Ectodermal cell (in vitro differentiated cells): ENCODE measurements at regions not wholly inside any gene's neighbourhood (a gene's known extent, or its start where the extent isn't known, plus 50 kb on each side); places are given as distances from the start of the nearest gene placed in this dataset.
"Not testable (repeated sequence)": the region's sequence is repeated elsewhere in the genome, so short reads cannot be mapped to it uniquely, and the experiment has no call there.

Experiments
- H3K27ac ChIP-seq: 2 replicates; pipeline ENCODE4 v1.7.0; 2013; ENCODE audit warnings: mild to moderate bottlenecking, low read depth, low read length; ENCODE audit not compliant: insufficient read depth, poor library complexity, severe bottlenecking
- H3K27me3 ChIP-seq: 2 replicates; pipeline ENCODE4 v1.7.0; 2013; ENCODE audit warnings: mild to moderate bottlenecking, low read length; ENCODE audit not compliant: insufficient read depth, control insufficient read depth, poor library complexity, severe bottlenecking
- H3K36me3 ChIP-seq: one replicate; pipeline ENCODE4 v1.7.0; 2013; ENCODE audit warnings: low read length; ENCODE audit not compliant: control insufficient read depth, insufficient read depth
- H3K4me1 ChIP-seq: one replicate; pipeline ENCODE4 v1.7.0; 2013; ENCODE audit warnings: low read length; ENCODE audit not compliant: control insufficient read depth, insufficient read depth
- H3K4me3 ChIP-seq: 2 replicates; pipeline ENCODE4 v1.7.0; 2013; ENCODE audit warnings: low read depth, low read length, control low read depth; ENCODE audit not compliant: insufficient read depth
- H3K9me3 ChIP-seq: 2 replicates; pipeline ENCODE4 v1.7.0; 2013; ENCODE audit warnings: mild to moderate bottlenecking, low read length, moderate library complexity; ENCODE audit not compliant: control insufficient read depth
- WGBS, 2 experiments: methylation state at CpG; one replicate each; pipeline ENCODE4 v1.1.7; 2013; ENCODE audit warnings: missing lambda C conversion rate in 2 of 2; 5-methylcytosine and 5-hydroxymethylcytosine counted together

DNA sequence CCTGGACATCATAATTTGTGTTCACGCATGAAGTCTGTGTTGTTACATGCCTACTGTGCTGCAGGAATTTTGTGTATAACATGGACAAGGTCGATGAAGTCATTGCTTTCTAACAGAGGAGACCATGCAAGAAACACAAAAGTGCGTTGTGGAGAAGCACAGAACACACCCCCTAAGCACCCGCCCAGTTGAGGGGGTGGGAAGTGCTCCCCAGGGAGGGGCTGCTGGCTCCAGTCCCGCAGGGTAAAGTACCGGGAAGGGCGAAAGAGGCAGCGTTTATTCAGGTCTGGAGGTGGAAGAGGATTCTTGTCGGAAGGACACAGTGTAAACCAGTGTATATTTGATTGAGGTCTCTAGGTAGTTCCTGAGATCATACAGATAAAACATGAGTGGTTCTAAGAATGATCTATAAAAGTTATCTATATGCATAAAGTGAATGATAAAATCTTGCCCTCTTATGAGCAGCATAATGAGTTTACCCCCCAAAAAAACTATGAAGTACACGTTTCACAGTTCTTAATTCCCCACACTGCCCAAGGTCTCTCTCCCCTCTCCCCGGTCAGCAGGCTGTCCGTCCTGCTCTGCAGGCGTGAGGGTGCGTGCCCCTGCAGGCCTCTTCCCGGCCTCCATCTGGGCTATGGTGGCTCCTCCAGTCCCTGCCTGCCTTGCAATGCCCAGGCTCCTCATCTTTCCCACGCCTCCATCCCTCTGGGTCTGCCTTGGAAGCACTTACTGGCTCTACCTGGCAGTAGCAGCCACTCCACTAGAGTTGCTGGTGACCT is 159.7 kb downstream of the THBS2 start:
- H3K36me3 ChIP-seq = no peaks in the 10 kb centered on the region
- 93 to 96% methylated on average over 16 of the region's 16 CpGs for WGBS, 2 experiments
- H3K27ac ChIP-seq = no peak overlapping the region
- no peak overlapping the region for H3K4me3 ChIP-seq
- H3K9me3 ChIP-seq = peaks cover under 1% of the 10 kb centered on the region
- H3K27me3 ChIP-seq = no peaks in the 10 kb centered on the region
- H3K4me1 ChIP-seq = peaks cover 12% of the 10 kb centered on the region

DNA sequence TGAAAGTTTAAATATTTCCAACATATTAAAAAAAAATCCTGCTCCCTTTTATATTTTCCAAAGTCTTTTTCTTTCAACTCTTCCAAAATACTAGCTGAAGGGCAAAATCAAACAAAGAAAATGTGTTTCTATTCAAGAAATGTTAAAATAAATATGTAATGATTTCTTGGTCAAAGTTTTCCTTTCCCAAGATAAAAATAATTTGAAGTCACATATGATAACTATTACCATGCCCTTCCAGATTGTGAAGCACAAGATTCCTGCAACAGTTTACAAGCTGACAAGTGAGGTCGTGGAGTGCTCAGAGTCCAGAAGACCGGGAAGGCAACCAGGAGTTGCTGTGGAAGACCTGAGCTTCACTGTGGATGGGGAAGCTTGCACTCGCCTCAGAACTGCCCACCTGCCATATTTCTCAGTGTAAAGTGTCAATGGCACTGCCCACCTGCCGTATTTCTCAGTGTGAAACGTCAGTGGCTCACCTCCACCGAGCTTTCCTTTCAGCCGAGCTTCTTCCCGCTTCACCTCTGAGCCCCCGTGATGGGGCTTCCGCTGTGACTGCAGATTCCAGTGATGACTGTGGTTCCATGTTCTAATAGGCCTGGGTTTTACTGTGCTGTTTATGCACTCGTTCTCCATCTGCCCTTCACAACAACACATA is 160.5 kb downstream of the THBS2 start:
- no peaks in the 10 kb centered on the region for H3K36me3 ChIP-seq
- H3K4me3 ChIP-seq = no peak overlapping the region
- H3K27ac ChIP-seq = no peak overlapping the region
- 91 to 93% methylated on average over 11 of the region's 11 CpGs for WGBS, 2 experiments
- no peaks in the 10 kb centered on the region for H3K27me3 ChIP-seq
- peaks cover 2% of the 10 kb centered on the region for H3K9me3 ChIP-seq
- H3K4me1 ChIP-seq = peaks cover 10% of the 10 kb centered on the region

- WGBS, 2 experiments = 90 to 93% methylated on average over 3 of the region's 3 CpGs
- Histone ChIP-seq H3K27me3 (no peaks in the 10 kb centered on the region), H3K4me1 (peaks cover 3% of the 10 kb centered on the region), H3K36me3 (no peaks in the 10 kb centered on the region), H3K27ac (no peak overlapping the region), H3K9me3 (peaks cover 2% of the 10 kb centered on the region), H3K4me3 (no peak overlapping the region)
These were observed 161.3 kb downstream of the THBS2 start for GRCh38 chr6:169092375-169092774.

DNA sequence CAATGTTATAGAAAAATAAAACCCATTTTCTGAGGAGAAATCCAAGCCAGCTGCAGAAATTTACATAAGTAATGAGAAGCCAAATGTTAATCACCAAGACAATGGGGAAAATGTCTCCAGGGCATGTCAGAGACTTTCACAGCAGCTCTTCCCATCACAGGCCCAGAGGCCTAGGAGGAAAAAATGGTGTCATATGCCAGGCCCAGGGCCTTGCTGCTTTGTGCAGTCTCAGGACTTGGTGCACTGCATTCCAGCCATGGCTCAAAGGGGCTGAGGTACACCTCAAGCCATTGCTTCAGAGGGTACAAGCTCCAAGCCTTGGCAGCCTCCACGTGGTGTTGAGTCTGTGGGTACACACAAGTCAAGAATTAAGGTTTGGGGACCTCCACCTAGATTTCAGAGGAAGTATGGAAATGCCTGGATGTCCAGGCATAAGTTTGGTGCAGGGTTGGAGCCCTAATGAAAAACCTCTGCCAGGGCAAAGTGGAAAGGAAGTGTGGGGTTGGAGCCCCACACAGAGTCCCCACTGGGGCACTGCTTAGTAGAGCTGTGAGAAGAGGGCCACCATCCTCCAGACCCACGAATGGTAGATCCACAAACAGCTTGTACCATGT is 163.0 kb downstream of the THBS2 start:
- not testable (repeated sequence) for H3K27me3 ChIP-seq, H3K4me1 ChIP-seq, H3K36me3 ChIP-seq, H3K9me3 ChIP-seq, H3K4me3 ChIP-seq, H3K27ac ChIP-seq
- 80 to 81% methylated on average over 2 of the region's 2 CpGs for WGBS, 2 experiments

GRCh38 chr6:169088762-169089161 is 164.9 kb downstream of the THBS2 start:
- 88 to 91% methylated on average over 2 of the region's 2 CpGs for WGBS, 2 experiments
- Histone ChIP-seq H3K4me3 (no peak overlapping the region), H3K4me1 (no peaks in the 10 kb centered on the region), H3K9me3 (peaks cover 2% of the 10 kb centered on the region), H3K36me3 (no peaks in the 10 kb centered on the region), H3K27me3 (no peaks in the 10 kb centered on the region), H3K27ac (no peak overlapping the region)

GRCh38 chr6:169087443-169088041 is 166.1 kb downstream of the THBS2 start:
- no peaks in the 10 kb centered on the region for H3K4me1 ChIP-seq
- H3K27ac ChIP-seq = peak overlapping the region; percentile 27
- 82 to 100% methylated on average over 1 to 2 of the region's 3 CpGs for WGBS, 2 experiments
- no peaks in the 10 kb centered on the region for H3K36me3 ChIP-seq
- H3K4me3 ChIP-seq = no peak overlapping the region
- no peaks in the 10 kb centered on the region for H3K27me3 ChIP-seq
- peaks cover 2% of the 10 kb centered on the region for H3K9me3 ChIP-seq

DNA sequence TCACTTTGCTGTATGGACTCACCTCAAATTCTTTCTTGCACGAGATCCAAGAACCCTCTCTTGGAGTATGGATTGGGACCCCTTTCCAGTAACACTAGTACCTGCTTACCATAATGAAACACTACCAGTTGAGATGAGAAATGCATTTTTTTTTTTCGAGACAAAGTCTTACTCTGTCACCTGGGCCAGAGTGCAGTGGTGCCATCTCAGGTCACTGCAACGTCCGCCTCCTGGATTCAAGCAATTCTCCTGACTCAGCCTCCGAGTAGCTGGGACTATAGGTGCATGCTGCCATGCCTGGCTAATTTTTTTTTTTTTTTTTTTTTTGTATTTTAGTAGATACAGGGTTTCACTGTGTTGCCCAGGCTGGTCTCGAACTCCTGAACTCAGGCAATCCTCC is 167.0 kb downstream of the THBS2 start:
- H3K27me3 ChIP-seq, H3K9me3 ChIP-seq, H3K4me3 ChIP-seq, H3K27ac ChIP-seq, H3K4me1 ChIP-seq, H3K36me3 ChIP-seq: not testable (repeated sequence)
- 87 to 91% methylated on average over 6 of the region's 6 CpGs for WGBS, 2 experiments

- H3K27ac ChIP-seq = no peak overlapping the region
These were observed 167.6 kb downstream of the THBS2 start for GRCh38 chr6:169086020-169086419.

GRCh38 chr6:169085466-169085865 is 168.2 kb downstream of the THBS2 start:
- Histone ChIP-seq H3K27me3 (no peaks in the 10 kb centered on the region), H3K4me3 (no peak overlapping the region), H3K4me1 (no peaks in the 10 kb centered on the region), H3K36me3 (no peaks in the 10 kb centered on the region), H3K9me3 (peaks cover 2% of the 10 kb centered on the region), H3K27ac (no peak overlapping the region)
- WGBS, 2 experiments = 93 to 95% methylated on average over 6 of the region's 6 CpGs

More at GRCh38 chr6:169086020-169086419, 167.6 kb downstream of the THBS2 start:
- Histone ChIP-seq H3K4me1 (no peaks in the 10 kb centered on the region), H3K27me3 (no peaks in the 10 kb centered on the region), H3K4me3 (no peak overlapping the region), H3K9me3 (peaks cover 2% of the 10 kb centered on the region), H3K36me3 (no peaks in the 10 kb centered on the region)
- 97% methylated on average over 10 of the region's 10 CpGs for WGBS, 2 experiments

GRCh38 chr6:169084557-169084956 is 169.1 kb downstream of the THBS2 start:
- not testable (repeated sequence) for H3K4me3 ChIP-seq, H3K4me1 ChIP-seq, H3K36me3 ChIP-seq, H3K27ac ChIP-seq, H3K27me3 ChIP-seq, H3K9me3 ChIP-seq
- 93 to 94% methylated on average over 13 of the region's 13 CpGs for WGBS, 2 experiments
